GM19035 (cell line): ENCODE measurements at regions not wholly inside any gene's neighbourhood (a gene's known extent, or its start where the extent isn't known, plus 50 kb on each side); places are given as distances from the start of the nearest gene placed in this dataset.

Experiments
- ATAC-seq: cut with Tn5 transposase; IDR thresholded peaks from one replicate; pipeline ENCODE4 v1.9.1; 2021; ENCODE audit not compliant: unreplicated experiment

DNA sequence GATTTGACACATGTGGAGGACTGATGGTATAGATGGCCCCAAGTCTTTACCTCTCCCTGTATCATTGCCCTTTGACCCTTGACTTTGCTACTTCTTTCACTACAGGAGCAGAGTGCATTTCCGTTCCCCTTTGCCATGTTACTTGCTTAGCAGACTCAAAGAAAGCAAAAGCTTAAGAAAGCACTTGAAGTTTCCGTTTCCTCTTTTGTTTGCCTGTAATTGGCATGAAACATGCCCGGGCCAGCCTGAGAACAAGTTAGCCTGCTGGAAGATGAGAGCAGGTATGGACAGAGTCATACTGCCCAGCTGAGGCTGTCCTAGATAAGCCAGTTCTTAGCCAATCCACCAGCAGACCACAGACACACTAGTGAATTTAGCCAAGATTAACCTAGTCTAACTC, 206.0 kb downstream of the BCOR start:
- ATAC-seq = no peak

GRCh38 chrX:39893417-39894338, 204.1 kb downstream of the BCOR start:
- no peak for ATAC-seq

DNA sequence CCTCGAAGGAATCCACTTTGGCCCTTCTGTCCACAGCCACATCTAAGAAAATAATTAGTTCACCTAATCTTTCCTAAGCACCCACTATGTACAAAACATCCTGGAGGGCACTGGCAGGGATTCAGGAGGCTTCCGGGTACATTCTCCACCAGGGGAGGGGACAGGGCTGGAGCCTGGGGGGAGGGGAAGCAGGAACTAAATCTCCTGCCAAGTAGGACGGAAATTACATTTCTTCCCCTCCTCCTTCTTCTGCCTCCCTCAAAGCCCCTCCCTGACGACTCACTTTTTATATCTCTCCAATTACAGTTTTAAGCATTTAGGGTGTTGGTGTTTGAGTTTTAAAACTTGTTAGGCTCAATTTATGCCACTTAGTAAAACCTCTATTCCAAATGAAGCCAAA, 203.1 kb downstream of the BCOR start:
- ATAC-seq = no peak

DNA sequence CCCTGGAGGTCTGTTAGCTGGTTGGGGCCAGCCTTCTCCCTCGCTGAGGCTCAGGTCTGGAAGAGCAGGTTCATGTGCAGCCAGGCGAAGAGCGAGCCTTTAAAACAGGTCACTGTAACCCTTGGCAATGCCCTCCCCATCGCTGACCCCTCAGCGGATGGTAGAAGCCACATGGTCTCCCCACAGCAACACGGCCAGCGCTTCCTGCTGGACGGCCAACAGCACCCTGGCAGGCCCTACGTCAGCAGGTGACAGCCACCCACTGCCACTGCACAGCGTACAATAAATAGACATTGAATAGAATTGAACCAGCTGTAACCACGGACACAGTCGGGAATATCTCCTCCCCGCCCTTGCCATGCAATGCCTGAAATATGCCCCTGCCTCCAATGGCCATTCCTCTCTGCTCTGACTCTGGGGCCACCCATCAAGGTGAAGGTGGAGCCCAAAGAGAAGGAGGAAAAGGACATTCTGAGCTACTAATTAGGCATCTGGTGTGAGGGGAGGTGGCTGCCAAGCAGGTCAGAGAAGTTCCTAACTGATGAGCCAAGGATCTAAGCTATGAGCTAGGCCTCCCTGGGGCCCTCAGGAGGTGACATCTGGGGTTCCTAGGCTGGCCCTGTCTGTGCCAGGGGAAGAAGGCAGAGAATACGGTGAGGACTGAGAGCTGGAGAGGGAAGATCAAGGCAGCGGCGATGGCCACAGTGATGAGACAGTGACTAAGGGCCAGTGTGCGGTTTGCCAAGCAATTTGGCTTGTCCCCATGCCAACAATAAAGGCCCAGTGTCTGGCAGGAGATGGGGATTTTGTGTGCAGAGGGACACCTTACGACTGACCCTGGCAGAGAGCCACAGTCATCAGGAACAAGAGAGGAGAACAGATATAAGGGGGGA, 202.3 kb downstream of the BCOR start:
- no peak for ATAC-seq

DNA sequence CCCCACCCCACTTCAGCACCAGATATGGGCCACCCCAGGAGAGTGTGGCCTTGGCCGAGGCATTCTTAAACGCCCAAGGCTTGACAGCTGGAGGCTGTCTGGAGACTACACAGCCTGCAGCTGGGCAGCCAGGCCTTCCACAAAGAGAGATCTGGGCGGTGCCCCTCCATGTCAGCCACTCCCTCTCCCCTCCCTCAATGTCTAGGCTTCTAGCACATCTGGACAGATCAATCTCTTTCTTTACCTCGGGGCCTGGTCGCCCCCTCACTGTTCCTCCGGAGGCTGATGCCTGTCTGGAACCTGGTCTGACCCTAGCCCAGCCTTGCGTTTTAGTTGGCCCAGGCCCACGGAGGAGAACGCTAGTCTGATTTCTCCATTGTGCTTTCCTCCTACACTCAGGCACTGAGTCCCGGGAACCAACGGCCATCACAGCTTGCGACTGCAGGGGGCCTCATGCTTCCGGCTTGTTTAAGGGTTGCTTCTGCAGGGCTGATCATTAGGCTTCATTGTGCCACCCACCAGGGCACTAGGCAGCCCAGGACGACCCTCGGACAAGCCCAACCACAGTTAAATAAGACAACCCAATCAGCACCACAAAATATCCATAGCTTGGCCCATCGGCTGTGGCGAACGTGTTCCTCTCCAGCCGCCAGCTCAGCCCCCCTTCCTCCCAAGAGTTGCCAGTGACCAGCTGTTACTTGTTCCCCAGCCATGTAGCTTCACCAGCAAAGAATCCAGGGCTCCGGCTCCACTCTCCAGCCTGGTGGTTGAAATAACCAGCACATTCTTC, 200.6 kb downstream of the BCOR start:
- no peak for ATAC-seq

- no peak for ATAC-seq
These were observed 200.0 kb downstream of the BCOR start for GRCh38 chrX:39897741-39898097.

DNA sequence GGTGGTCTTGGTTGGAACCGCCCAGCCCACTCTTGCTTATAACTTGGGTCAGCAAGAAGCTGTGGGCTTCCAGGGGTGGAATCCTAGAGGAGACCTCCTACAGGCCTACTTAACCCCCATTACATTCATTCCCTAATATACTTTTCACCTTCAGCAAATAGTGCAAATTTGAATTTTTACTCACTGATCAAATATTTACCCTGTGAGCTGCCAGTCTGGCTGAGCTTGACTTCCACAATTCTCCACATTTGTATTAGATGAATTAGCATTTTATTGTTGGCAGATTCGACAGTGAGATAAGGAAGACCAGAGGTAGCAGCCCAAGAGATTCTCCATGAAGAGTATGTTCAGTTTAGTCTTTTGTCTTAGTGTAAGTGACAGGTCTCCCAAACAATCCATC, 199.6 kb downstream of the BCOR start:
- no peak for ATAC-seq

GRCh38 chrX:39899059-39899458, 198.7 kb downstream of the BCOR start:
- ATAC-seq = no peak

GRCh38 chrX:39899856-39900776, 197.6 kb downstream of the BCOR start:
- ATAC-seq = no peak

DNA sequence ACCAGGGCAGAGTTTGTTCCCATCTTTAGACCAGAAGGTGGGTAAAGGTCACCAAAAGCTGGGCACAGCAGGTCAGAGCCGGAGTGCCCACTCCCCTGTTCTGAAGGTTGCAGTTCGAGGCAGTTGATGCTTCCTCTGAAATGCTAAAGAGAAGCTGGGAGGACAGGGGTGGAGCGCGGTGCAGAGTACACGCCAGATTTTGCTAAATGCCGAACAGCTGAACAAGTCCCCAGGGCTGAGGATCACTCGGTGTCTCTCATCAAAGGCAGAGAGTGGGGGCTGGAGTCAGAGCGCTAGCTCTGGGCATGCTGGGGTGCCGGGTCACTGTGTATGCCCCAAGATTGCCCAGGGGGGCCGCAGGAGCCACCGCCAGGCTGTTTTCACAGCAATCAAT, 197.0 kb downstream of the BCOR start:
- ATAC-seq = no peak

DNA sequence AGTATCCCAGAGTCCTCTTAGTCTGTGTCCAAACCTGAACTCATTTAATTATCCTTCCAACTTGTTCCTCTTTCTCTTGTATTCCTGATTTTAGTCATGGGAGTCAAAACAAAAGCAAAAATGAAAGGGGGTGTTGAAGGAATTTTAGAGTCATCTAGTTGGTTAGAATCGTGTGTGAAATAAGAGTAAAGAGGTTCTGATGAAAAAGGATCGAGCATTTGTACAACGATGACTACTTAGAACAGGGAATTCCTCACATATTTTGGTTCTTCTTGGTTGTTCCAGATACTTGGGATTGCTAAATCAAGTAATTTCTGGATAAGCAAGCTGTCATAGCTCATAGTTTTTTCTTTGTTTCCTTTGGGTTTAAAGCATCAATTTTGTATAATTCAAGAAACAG, 194.4 kb downstream of the BCOR start:
- no peak for ATAC-seq

DNA sequence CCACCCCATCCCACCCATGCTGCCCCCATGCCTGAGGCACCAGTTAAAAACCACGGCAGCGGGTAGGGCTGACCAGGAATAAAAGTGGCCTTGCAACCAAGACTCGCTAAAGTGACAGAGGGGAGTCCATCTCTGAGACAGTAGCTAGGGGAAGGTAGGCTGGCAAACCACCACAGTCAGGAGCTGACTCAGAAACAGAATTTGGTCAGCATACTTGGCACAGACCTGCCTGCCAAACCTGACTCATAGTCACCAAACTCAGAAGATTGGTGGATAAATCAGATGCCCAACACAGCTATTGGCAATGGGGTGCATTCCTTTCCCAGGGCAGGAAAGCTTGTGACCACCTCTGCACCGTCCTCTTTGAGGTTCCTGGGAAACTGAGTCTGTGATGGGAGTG, 193.8 kb downstream of the BCOR start:
- no peak for ATAC-seq

GRCh38 chrX:39904816-39905537, 192.8 kb downstream of the BCOR start:
- ATAC-seq = no peak

DNA sequence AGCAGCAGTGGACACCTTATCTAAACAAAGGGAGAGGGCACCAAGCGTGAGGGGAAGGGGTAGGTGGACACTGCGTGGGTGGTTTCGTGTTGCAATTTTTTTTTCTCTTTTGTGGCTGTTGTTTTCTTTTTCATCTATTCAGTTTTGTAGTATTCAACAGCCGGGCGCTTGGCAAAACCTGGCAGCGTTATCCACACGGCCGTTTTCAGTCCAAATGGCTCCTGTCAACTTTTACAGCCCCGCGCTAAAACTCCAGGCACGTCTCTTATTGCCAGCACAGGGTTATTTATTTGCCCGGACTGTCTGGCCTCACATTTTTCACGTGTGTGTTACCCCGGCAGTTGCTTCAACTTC, 192.2 kb downstream of the BCOR start:
- ATAC-seq = no peak

- ATAC-seq = no peak
These were observed 191.8 kb downstream of the BCOR start for GRCh38 chrX:39905946-39906345.

DNA sequence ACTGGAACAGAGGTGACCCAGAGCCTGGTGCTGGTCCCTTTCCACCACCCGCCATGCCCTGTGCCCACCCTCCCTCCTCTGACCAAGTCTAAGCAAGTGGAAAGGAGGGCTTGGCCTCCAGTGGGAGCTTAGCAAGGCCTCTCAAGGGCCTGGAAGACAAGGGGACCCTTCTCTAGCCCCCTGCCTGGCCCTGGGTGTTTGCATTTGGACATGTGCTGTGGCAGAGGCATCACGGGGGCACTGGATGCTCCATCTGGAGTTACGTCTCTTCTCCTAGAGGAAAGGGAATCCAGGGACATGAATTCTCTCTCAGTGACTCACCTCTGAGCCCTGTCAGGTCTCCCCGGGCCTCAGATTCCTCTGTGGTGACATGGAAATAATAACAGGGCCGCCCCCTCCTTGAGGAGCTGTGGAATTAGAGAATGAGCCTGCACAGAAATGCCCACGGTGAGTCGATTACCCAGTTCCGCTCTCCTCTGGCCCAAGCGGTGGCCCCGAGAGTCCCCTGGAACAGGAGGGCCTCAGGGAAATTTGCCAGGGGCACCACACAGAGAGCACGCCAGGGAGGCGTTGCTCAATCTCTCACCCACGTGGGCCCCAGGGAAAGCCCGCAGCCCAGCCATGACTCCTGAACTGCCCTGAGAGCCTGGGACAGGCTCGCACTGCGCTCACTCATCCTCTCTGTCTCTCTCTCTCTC, 189.6 kb downstream of the BCOR start:
- no peak for ATAC-seq

DNA sequence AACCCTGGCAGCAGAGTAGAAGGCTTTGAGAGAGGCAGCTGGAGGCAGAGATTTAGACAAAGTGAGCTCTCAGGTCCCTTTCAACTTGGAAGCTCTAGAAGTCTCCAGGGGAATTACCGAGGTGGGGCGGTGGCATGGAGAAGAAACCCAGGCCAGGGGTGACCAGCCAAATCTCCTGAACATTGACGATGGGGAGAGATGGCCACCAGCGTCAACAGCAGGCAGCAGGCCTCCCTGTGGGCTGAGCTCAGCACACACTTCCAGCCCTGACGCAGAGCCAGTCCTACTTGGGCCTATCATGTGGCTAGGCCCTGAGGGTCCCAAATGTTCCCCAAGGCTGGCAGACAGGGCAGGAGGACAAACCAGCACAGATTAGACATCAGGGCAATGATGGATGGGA, 187.8 kb downstream of the BCOR start:
- ATAC-seq = no peak

GRCh38 chrX:39910651-39911050, 187.1 kb downstream of the BCOR start:
- ATAC-seq = no peak

- ATAC-seq = no peak
These were observed 186.4 kb downstream of the BCOR start for GRCh38 chrX:39911278-39911897.
